ENCODE measurements at regions not wholly inside any gene's neighbourhood (a gene's known extent, or its start where the extent isn't known, plus 50 kb on each side); places are given as distances from the start of the nearest gene placed in this dataset.
"Not testable (repeated sequence)": the region's sequence is repeated elsewhere in the genome, so short reads cannot be mapped to it uniquely, and the experiment has no call there.

DNA sequence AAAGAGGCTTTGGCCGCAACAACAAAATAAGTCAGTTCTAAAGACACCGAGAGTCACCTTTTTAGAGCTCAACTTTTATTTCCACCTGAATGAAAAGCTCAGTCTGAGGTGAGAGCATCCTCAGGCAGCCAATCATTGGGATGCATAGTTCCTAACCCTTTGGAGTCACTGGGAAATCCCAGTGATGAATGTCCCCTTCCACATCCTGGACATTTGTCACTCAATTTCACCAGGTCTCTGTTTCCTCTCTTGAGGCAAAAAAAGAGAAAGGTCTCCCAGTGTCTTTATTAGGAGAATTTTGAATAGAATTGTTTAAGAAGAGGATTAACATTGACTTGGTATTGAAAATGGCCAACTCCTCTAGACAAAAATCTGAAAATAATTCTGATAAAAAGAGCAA, 137.5 kb upstream of the SPRED1 start:
- no peak for DNase-seq

GRCh38 chr15:38117781-38118180, 134.9 kb upstream of the SPRED1 start:
- Histone ChIP-seq H3K27me3 (ENCODE audit: control insufficient read depth in 3 of 3, insufficient read depth in 3 of 3, low read length in 2 of 3) (no peaks in the 10 kb centered on the region), H3K4me3 (no peak overlapping the region), H3K27ac (ENCODE audit: low read depth in 1 of 2, low read length in 1 of 2) (no peak overlapping the region), H3K9me3 (ENCODE audit: control insufficient read depth in 4 of 4, insufficient read depth in 3 of 4, low read length in 3 of 4) (no peaks in the 10 kb centered on the region), H3K4me1 (ENCODE audit: control insufficient read depth in 5 of 5, insufficient read depth in 5 of 5, low read length in 5 of 5) (peaks cover 0 to 1% (median 0%) of the 10 kb centered on the region in 5 donors), H3K9ac (ENCODE audit: insufficient read depth in 1 of 2, low read length in 2 of 2) (no peak overlapping the region), H3K36me3 (ENCODE audit: control insufficient read depth in 4 of 4, insufficient read depth in 4 of 4, low read length in 4 of 4) (no peaks in the 10 kb centered on the region)
- 73 to 100% methylated on average over 1 of the region's 1 CpG for WGBS, 2 donors
- DNase-seq (no peak), ATAC-seq (ENCODE audit: insufficient read depth, low FRiP score) (no peak)
- TF ChIP-seq, protein P1, sequence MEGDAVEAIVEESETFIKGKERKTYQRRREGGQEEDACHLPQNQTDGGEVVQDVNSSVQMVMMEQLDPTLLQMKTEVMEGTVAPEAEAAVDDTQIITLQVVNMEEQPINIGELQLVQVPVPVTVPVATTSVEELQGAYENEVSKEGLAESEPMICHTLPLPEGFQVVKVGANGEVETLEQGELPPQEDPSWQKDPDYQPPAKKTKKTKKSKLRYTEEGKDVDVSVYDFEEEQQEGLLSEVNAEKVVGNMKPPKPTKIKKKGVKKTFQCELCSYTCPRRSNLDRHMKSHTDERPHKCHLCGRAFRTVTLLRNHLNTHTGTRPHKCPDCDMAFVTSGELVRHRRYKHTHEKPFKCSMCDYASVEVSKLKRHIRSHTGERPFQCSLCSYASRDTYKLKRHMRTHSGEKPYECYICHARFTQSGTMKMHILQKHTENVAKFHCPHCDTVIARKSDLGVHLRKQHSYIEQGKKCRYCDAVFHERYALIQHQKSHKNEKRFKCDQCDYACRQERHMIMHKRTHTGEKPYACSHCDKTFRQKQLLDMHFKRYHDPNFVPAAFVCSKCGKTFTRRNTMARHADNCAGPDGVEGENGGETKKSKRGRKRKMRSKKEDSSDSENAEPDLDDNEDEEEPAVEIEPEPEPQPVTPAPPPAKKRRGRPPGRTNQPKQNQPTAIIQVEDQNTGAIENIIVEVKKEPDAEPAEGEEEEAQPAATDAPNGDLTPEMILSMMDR (IDR thresholded peaks at IDR 0.05; ENCODE audit: control extremely low read depth, extremely low read depth) = no peak

More for the DNA sequence above, 137.5 kb upstream of the SPRED1 start:
- Histone ChIP-seq H3K9ac (ENCODE audit: insufficient read depth in 1 of 2, low read length in 2 of 2) (no peak overlapping the region), H3K9me3 (ENCODE audit: control insufficient read depth in 4 of 4, insufficient read depth in 3 of 4, low read length in 3 of 4) (no peaks in the 10 kb centered on the region), H3K27me3 (ENCODE audit: control insufficient read depth in 3 of 3, insufficient read depth in 3 of 3, low read length in 2 of 3) (no peaks in the 10 kb centered on the region), H3K27ac (ENCODE audit: low read depth in 1 of 2, low read length in 1 of 2) (no peak overlapping the region), H3K4me1 (ENCODE audit: control insufficient read depth in 5 of 5, insufficient read depth in 5 of 5, low read length in 5 of 5) (peaks cover 0 to 1% (median 0%) of the 10 kb centered on the region in 5 donors), H3K36me3 (ENCODE audit: control insufficient read depth in 4 of 4, insufficient read depth in 4 of 4, low read length in 4 of 4) (no peaks in the 10 kb centered on the region), H3K4me3 (no peak overlapping the region)
- no peak for ATAC-seq (ENCODE audit: insufficient read depth, low FRiP score)
- WGBS, 2 donors = 97 to 98% methylated on average over 2 of the region's 2 CpGs
- TF ChIP-seq, protein P1 (IDR thresholded peaks at IDR 0.05; ENCODE audit: control extremely low read depth, extremely low read depth) = no peak

DNA sequence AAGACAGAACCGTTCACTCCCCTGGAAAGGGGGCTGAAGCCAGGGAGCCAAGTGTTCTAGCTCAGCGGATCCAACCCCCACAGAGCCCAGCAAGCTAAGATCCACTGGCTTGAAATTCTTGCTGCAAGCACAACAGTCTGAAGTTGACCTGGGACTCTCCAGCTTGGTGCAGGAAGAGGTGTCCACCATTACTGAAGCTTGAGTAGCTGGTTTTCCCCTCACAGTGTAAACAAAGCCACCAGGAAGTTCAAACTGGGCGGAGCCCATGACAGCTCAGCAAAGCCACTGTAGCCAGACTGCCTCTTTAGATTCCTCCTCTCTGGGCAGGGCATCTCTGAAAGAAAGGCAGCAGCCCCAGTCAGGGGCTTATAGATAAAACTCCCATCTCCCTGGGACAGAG, 132.8 kb upstream of the SPRED1 start:
- not testable (repeated sequence) for H3K9ac ChIP-seq (ENCODE audit: insufficient read depth in 1 of 2, low read length in 2 of 2); H3K9me3 ChIP-seq (ENCODE audit: control insufficient read depth in 4 of 4, insufficient read depth in 3 of 4, low read length in 3 of 4); H3K4me1 ChIP-seq (ENCODE audit: control insufficient read depth in 5 of 5, insufficient read depth in 5 of 5, low read length in 5 of 5); H3K4me3 ChIP-seq; H3K27me3 ChIP-seq (ENCODE audit: control insufficient read depth in 3 of 3, insufficient read depth in 3 of 3, low read length in 2 of 3); H3K27ac ChIP-seq (ENCODE audit: low read depth in 1 of 2, low read length in 1 of 2); ATAC-seq (ENCODE audit: insufficient read depth, low FRiP score); H3K36me3 ChIP-seq (ENCODE audit: control insufficient read depth in 4 of 4, insufficient read depth in 4 of 4, low read length in 4 of 4); DNase-seq
- WGBS, 2 donors = 83 to 91% methylated on average over 3 of the region's 3 CpGs

DNA sequence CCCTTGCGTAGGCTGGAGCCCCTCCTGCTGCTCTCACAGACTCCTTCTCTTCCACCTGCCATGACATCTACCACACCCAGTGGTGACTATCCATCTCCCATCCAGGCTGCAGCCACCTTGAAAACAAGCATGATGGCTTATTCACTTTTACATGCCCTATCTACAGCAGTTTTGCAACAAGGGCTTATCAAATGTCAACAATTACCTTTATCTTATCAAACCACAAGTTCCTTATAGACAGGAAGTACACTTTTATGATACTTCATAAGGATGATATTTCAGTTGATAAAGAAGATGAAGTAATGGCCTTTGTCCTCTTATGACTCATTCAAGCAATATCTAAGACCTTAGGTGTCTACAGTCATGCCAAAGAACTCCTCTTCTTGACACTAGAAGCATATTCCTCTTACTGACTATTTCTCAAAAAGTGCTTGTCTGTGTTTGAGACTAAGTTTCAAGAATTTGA, 125.3 kb upstream of the SPRED1 start:
- H3K9me3 ChIP-seq (ENCODE audit: control insufficient read depth in 4 of 4, insufficient read depth in 3 of 4, low read length in 3 of 4) = no peaks in the 10 kb centered on the region
- 68 to 71% methylated on average over 1 of the region's 1 CpG for WGBS, 2 donors
- TF ChIP-seq, protein P1 (IDR thresholded peaks at IDR 0.05; ENCODE audit: control extremely low read depth, extremely low read depth) = no peak
- ATAC-seq (ENCODE audit: insufficient read depth, low FRiP score) = no peak
- no peak overlapping the region for H3K4me3 ChIP-seq
- no peak overlapping the region for H3K9ac ChIP-seq (ENCODE audit: insufficient read depth in 1 of 2, low read length in 2 of 2)
- H3K27ac ChIP-seq (ENCODE audit: low read depth in 1 of 2, low read length in 1 of 2) = no peak overlapping the region
- no peaks in the 10 kb centered on the region for H3K27me3 ChIP-seq (ENCODE audit: control insufficient read depth in 3 of 3, insufficient read depth in 3 of 3, low read length in 2 of 3)
- no peaks in the 10 kb centered on the region for H3K36me3 ChIP-seq (ENCODE audit: control insufficient read depth in 4 of 4, insufficient read depth in 4 of 4, low read length in 4 of 4)
- H3K4me1 ChIP-seq (ENCODE audit: control insufficient read depth in 5 of 5, insufficient read depth in 5 of 5, low read length in 5 of 5) = peaks cover 2 to 32% (median 8%) of the 10 kb centered on the region in 5 donors
- DNase-seq = no peak

Measured in lung (tissue), 11 donors.